GM12873 (cell line): ENCODE measurements at regions not wholly inside any gene's neighbourhood (a gene's known extent, or its start where the extent isn't known, plus 50 kb on each side); places are given as distances from the start of the nearest gene placed in this dataset.

ENCODE experiments used
- CTCF ChIP-seq: IDR thresholded peaks from 2 replicates; pipeline ENCODE4 v1.5.1; 2012; ENCODE audit warnings: low read depth, mild to moderate bottlenecking, moderate library complexity, low read length, control low read depth; ENCODE audit not compliant: insufficient read depth; ENCODE audit errors: missing control alignments

GRCh38 chr2:228507870-228508269 is 326.4 kb upstream of the SPHKAP start:
- no peak for TF ChIP-seq CTCF

- no peak for TF ChIP-seq CTCF
Observed at GRCh38 chr2:228507231-228507824, 325.8 kb upstream of the SPHKAP start.

GRCh38 chr2:228503731-228504130 is 322.2 kb upstream of the SPHKAP start:
- no peak for TF ChIP-seq CTCF

GRCh38 chr2:228493852-228494251 is 312.4 kb upstream of the SPHKAP start:
- TF ChIP-seq CTCF = no peak

GRCh38 chr2:228479014-228479413 is 297.5 kb upstream of the SPHKAP start:
- TF ChIP-seq CTCF = no peak

GRCh38 chr2:228474466-228474865 is 293.0 kb upstream of the SPHKAP start:
- no peak for TF ChIP-seq CTCF

GRCh38 chr2:228469721-228470120 is 288.2 kb upstream of the SPHKAP start:
- TF ChIP-seq CTCF = no peak
